Progenitor cell of endocrine pancreas (in vitro differentiated cells): ENCODE measurements at regions not wholly inside any gene's neighbourhood (a gene's known extent, or its start where the extent isn't known, plus 50 kb on each side); places are given as distances from the start of the nearest gene placed in this dataset.
A peak's percentile ranks its signal among the peaks of the same experiment; 100 is the strongest.

Experiments
- DNase-seq: peaks from one replicate; pipeline ENCODE4 v3.0.0; 2021; ENCODE audit warnings: low spot score; ENCODE audit not compliant: unreplicated experiment
- H3K27ac Mint-ChIP-seq: 2 replicates; pipeline ENCODE4 v1.8.0; 2021; ENCODE audit warnings: mild to moderate bottlenecking, moderate library complexity, mixed read lengths
- H3K27me3 Mint-ChIP-seq: 2 replicates; pipeline ENCODE4 v1.8.0; 2021; ENCODE audit warnings: mixed read lengths
- H3K36me3 Mint-ChIP-seq: 2 replicates; pipeline ENCODE4 v1.8.0; 2022; ENCODE audit warnings: mixed read lengths; ENCODE audit not compliant: insufficient read depth
- H3K4me1 Mint-ChIP-seq: 2 replicates; pipeline ENCODE4 v1.8.0; 2021; ENCODE audit warnings: low read depth, mixed read lengths
- H3K4me3 Mint-ChIP-seq: 2 replicates; pipeline ENCODE4 v1.8.0; 2021; ENCODE audit warnings: low read depth, mild to moderate bottlenecking, moderate library complexity, mixed read lengths
- H3K9me3 Mint-ChIP-seq: 2 replicates; pipeline ENCODE4 v1.8.0; 2021; ENCODE audit warnings: low read depth, mixed read lengths
- TF ChIP-seq, protein P1 (sequence below): fragments of 200-600 bp; sonication (generic); IDR thresholded peaks from one replicate; pipeline ENCODE4 v1.5.0; 2021; ENCODE audit warnings: antibody characterized with exemption, mild to moderate bottlenecking; ENCODE audit not compliant: unreplicated experiment

DNA sequence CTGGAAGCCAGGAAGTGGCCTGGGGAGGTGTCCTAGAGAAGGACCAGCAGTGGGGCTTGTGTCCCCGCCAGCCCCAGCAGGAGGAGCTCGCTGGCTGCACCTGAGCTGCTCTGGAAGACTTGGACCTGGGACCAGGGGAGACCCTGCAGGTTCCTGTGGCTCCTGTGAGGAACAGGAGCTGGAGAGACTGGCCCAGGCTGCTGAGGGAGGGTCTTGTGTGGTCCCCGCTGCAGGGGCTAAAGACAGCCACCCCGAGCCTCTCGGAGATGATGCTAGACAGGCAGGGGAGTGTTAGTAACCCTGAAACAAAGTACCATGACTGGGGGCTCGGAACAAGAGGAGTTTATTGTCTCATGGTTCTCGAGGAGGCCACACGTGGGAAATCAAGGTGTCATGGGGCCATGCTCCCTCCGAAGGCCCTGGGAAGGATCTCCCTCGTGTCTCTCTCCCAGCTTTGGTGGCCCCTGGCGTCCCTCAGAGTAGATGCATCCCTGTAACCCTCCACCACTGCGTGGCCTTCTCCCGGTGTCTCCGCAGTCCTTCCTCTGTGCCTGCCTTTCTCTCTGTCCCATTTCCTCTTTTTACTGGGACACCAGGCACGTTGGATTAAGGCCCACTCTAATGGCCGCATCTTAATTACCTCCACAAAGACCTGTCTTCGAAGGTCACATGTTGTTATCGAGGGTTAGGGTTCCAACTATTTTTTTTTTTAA lies 348.4 kb downstream of the GLRX3 start:
- Mint-ChIP-seq H3K4me3 (no peak overlapping the region), H3K27ac (no peak overlapping the region), H3K4me1 (peaks cover 16% of the 10 kb centered on the region), H3K27me3 (peaks cover 5% of the 10 kb centered on the region), H3K36me3 (no peaks in the 10 kb centered on the region), H3K9me3 (no peaks in the 10 kb centered on the region)
- TF ChIP-seq, protein P1, sequence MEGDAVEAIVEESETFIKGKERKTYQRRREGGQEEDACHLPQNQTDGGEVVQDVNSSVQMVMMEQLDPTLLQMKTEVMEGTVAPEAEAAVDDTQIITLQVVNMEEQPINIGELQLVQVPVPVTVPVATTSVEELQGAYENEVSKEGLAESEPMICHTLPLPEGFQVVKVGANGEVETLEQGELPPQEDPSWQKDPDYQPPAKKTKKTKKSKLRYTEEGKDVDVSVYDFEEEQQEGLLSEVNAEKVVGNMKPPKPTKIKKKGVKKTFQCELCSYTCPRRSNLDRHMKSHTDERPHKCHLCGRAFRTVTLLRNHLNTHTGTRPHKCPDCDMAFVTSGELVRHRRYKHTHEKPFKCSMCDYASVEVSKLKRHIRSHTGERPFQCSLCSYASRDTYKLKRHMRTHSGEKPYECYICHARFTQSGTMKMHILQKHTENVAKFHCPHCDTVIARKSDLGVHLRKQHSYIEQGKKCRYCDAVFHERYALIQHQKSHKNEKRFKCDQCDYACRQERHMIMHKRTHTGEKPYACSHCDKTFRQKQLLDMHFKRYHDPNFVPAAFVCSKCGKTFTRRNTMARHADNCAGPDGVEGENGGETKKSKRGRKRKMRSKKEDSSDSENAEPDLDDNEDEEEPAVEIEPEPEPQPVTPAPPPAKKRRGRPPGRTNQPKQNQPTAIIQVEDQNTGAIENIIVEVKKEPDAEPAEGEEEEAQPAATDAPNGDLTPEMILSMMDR = no peak
- no peak for DNase-seq

DNA sequence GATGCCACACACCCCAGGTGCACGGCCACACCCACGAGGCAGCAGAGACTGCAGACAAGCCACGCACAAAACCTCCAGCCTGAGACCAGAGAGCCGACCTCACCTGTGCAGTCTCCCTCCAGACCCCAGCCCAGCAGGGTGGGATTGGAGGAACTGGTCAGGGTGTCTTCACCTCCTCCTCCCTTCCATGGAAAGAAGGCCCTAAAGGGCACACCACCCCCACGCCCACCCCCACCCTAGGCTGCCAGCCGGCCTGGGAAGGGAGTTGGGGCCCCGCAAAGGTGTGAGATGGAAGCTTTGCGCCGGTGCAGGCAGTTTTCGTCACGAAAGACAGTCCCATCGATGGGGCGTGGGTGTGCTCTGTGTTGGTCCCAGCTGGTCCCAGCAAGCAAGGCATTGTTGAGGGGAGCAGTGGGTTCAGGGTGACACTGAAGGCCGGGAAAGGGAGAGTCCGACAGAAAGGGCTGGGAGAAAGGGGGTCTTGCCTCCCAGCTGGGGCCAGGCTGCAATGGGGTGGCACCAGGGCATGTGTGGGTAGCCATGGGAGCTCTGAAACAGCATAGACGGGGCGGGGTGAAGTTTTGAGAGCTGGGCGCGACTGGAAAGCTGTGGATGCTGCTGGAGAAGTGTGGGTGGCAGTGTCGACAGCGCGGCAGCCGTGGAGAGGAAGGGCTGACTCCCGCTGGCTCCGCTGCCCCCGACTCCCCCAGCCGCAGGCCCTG lies 349.2 kb downstream of the GLRX3 start:
- H3K27ac Mint-ChIP-seq = no peak overlapping the region
- peaks cover 16% of the 10 kb centered on the region for H3K4me1 Mint-ChIP-seq
- H3K4me3 Mint-ChIP-seq = no peak overlapping the region
- TF ChIP-seq, protein P1 = no peak
- H3K36me3 Mint-ChIP-seq = no peaks in the 10 kb centered on the region
- no peaks in the 10 kb centered on the region for H3K9me3 Mint-ChIP-seq
- no peak for DNase-seq
- H3K27me3 Mint-ChIP-seq = peaks cover 4% of the 10 kb centered on the region

DNA sequence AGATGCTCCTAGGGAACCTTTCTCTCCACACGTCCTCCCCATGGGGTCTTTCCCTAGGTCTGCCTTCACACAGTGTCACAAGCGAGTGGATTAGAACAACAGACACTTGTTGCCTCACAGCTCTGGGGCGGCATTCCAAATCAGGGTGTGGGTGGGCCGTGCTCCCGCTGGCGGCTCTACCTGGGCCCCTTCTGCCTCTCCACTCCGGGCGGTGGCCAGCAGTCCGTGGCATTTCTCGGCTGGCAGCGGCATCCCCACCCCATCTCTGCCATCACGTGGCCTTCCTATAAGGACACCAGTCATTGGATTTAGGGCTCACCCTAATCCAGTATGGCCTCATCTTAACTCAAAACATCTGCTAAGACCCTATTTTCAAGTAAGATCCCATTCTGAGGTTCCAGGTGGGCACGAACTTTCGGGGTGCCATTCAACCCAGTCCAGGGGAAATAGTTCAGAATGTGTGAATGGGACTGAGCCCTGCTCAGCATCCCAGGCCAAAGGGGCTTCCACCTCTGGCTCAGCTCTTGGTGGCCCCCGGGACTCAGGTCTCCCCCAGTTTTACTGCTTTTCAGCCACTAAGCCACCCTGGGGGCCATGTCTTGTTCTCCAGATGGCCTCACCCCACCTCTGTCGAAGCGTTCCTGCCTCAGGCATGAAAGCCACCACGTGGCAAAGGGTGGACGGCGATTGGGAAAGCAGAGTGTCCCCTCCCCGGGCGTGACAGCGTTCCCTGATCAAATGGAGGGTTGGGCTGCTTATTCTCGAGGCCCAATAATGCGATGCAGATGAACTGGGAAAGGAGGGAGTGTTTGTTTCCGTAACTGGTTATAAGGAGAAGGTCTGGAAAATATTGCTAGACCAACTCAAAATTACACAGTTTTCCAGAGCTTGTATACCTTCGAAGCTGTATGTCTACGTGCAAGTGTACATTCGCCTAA lies 350.0 kb downstream of the GLRX3 start:
- DNase-seq = no peak
- Mint-ChIP-seq H3K9me3 (no peaks in the 10 kb centered on the region), H3K4me1 (peaks cover 17% of the 10 kb centered on the region), H3K4me3 (no peak overlapping the region), H3K36me3 (no peaks in the 10 kb centered on the region), H3K27me3 (peaks cover 4% of the 10 kb centered on the region), H3K27ac (peak overlapping the region; percentile 91)
- TF ChIP-seq, protein P1 = no peak

DNA sequence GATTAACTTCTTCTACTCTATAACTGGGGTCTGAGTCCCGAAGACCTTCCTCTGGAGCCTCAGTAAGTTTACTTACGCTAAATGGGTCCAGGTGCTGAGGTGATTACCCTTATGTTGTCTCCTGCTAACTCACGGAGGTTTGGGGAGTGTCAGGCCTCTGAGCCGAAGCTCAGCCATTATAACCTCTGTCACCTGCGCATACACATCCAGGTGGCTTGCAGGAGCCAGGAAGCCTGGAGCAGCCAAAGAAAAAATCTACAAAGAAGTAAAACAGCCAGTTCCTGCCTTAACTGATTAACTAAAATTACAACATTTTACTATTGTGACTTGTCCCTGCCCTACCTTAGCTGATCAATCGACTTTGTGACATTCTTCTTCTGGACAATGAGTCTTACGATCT lies 350.7 kb downstream of the GLRX3 start:
- no peaks in the 10 kb centered on the region for H3K36me3 Mint-ChIP-seq
- H3K4me1 Mint-ChIP-seq = peaks cover 17% of the 10 kb centered on the region
- no peak overlapping the region for H3K4me3 Mint-ChIP-seq
- TF ChIP-seq, protein P1 = no peak
- no peak for DNase-seq
- peak overlapping the region; percentile 91 for H3K27ac Mint-ChIP-seq
- H3K27me3 Mint-ChIP-seq = peaks cover 4% of the 10 kb centered on the region
- no peaks in the 10 kb centered on the region for H3K9me3 Mint-ChIP-seq

DNA sequence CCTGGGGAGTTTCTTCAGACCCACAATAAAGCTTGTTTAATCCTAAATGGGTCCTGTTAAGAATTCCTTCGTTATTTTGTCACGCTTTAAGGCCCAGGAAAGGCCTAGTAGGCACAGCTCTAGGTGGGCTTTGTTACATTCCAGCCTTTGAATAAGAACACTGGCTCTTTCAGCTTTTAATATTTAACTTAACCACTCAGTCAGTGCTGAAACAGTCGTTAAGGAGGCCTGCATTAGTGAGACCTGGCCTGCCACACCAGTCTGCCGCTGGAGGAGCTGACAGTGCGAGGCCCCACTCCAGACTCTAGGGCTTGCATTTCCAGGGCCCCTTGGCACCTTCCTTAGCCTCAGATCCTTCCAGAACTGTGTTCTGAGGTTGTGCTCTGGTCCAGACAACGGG lies 351.4 kb downstream of the GLRX3 start:
- Mint-ChIP-seq H3K9me3 (no peaks in the 10 kb centered on the region), H3K4me1 (peaks cover 17% of the 10 kb centered on the region), H3K4me3 (no peak overlapping the region), H3K36me3 (no peaks in the 10 kb centered on the region), H3K27ac (peak overlapping the region; percentile 91), H3K27me3 (peaks cover 4% of the 10 kb centered on the region)
- TF ChIP-seq, protein P1 = no peak
- DNase-seq = no peak
